ENCODE measurements at regions not wholly inside any gene's neighbourhood (a gene's known extent, or its start where the extent isn't known, plus 50 kb on each side); places are given as distances from the start of the nearest gene placed in this dataset.

GRCh38 chr5:92594031-92594430, 987.0 kb downstream of the NR2F1-AS1 start:
- in situ Hi-C loops (cut with MboI) = no loop called here
- H3K4me1 ChIP-seq (ENCODE audit: control insufficient read depth, insufficient read depth, low read length) = no peaks in the 10 kb centered on the region
- no peak overlapping the region for H3K27ac ChIP-seq (ENCODE audit: control insufficient read depth, insufficient read depth)
- H3K4me2 ChIP-seq (ENCODE audit: control insufficient read depth, insufficient read depth) = no peak overlapping the region
- H3K9me3 ChIP-seq (replicated peaks; ENCODE audit: control insufficient read depth, insufficient read depth, low read length) = no peaks in the 10 kb centered on the region
- no peak for ATAC-seq
- ChIA-PET POLR2A (no interaction called here), RAD21 (ENCODE audit: unreplicated experiment) (no interaction called here), SMC1A (ENCODE audit: uncharacterized antibody, unreplicated experiment) (interaction anchor here (1.2 kb wide), 1 partner anchor 10 kb away, joined by 3 read pairs; no protein-coding TSS in a partner anchor), CTCF (no interaction called here)
- BruUV-seq (replicated peaks) = no TSS peak
- FAIRE-seq = no peak
- H2AFZ ChIP-seq (ENCODE audit: control insufficient read depth, low read depth, low read length) = no peak overlapping the region
- TF ChIP-seq POU2F2 (IDR thresholded peaks at IDR 0.05; ENCODE audit: borderline replicate concordance, low read depth, low read length) = no peak
- no peak for TF ChIP-seq EP300 (IDR thresholded peaks at IDR 0.05; ENCODE audit: borderline replicate concordance in 1 of 2, control insufficient read depth in 1 of 2, low read depth in 2 of 2, low read length in 2 of 2)
- no peak for TF ChIP-seq CBX5 (IDR thresholded peaks at IDR 0.05; ENCODE audit: low read depth)
- no peak for TF ChIP-seq TAF1 (IDR thresholded peaks at IDR 0.05; ENCODE audit: borderline replicate concordance, low read depth, low read length)
- no peak for TF ChIP-seq JUND (IDR thresholded peaks at IDR 0.05; ENCODE audit: low read depth, low read length)
- TF ChIP-seq YY1 (IDR thresholded peaks at IDR 0.05; ENCODE audit: low read depth, low read length) = no peak
- no peak for TF ChIP-seq PBX3 (IDR thresholded peaks at IDR 0.05; ENCODE audit: insufficient replicate concordance, low read depth, low read length)
- no peak overlapping the region for H3K9ac ChIP-seq (ENCODE audit: control insufficient read depth, insufficient read depth, low read length)
- H3K27me3 ChIP-seq (replicated peaks in 1 of 2; ENCODE audit: control insufficient read depth in 2 of 2, insufficient read depth in 2 of 2, low read length in 1 of 2) = no peaks in the 10 kb centered on the region
- H4K20me1 ChIP-seq (ENCODE audit: control insufficient read depth, insufficient read depth) = no peaks in the 10 kb centered on the region
- no peaks in the 10 kb centered on the region for H3K79me2 ChIP-seq (ENCODE audit: control insufficient read depth, insufficient read depth, low read length)
- no peaks in the 10 kb centered on the region for H3K36me3 ChIP-seq (ENCODE audit: control insufficient read depth in 2 of 2, insufficient read depth in 2 of 2, low read length in 1 of 2)
- no peak for DNase-seq (ENCODE audit: low read depth, low spot score)
- intact Hi-C loops (cut with micrococcal nuclease; ENCODE audit: unreplicated experiment) = no loop called here
- H3K4me3 ChIP-seq = no peak overlapping the region

- no peaks in the 10 kb centered on the region for H3K36me3 ChIP-seq (ENCODE audit: control insufficient read depth in 2 of 2, insufficient read depth in 2 of 2, low read length in 1 of 2)
- H3K27ac ChIP-seq (ENCODE audit: control insufficient read depth, insufficient read depth) = no peak overlapping the region
- ChIA-PET CTCF (no interaction called here), SMC1A (ENCODE audit: uncharacterized antibody, unreplicated experiment) (no interaction called here), RAD21 (ENCODE audit: unreplicated experiment) (no interaction called here), POLR2A (no interaction called here)
- H3K9me3 ChIP-seq (replicated peaks; ENCODE audit: control insufficient read depth, insufficient read depth, low read length) = no peaks in the 10 kb centered on the region
- H3K4me2 ChIP-seq (ENCODE audit: control insufficient read depth, insufficient read depth) = no peak overlapping the region
- in situ Hi-C loops (cut with MboI) (no loop called here), intact Hi-C loops (cut with micrococcal nuclease; ENCODE audit: unreplicated experiment) (no loop called here)
- no peak overlapping the region for H3K4me3 ChIP-seq
- no peaks in the 10 kb centered on the region for H3K4me1 ChIP-seq (ENCODE audit: control insufficient read depth, insufficient read depth, low read length)
- FAIRE-seq = no peak
- H3K27me3 ChIP-seq (replicated peaks in 1 of 2; ENCODE audit: control insufficient read depth in 2 of 2, insufficient read depth in 2 of 2, low read length in 1 of 2) = no peaks in the 10 kb centered on the region
- no peak overlapping the region for H2AFZ ChIP-seq (ENCODE audit: control insufficient read depth, low read depth, low read length)
- H4K20me1 ChIP-seq (ENCODE audit: control insufficient read depth, insufficient read depth) = no peaks in the 10 kb centered on the region
- no peak for ATAC-seq
- H3K79me2 ChIP-seq (ENCODE audit: control insufficient read depth, insufficient read depth, low read length) = no peaks in the 10 kb centered on the region
- BruUV-seq (replicated peaks) = no TSS peak
- no peak overlapping the region for H3K9ac ChIP-seq (ENCODE audit: control insufficient read depth, insufficient read depth, low read length)
- DNase-seq (ENCODE audit: low read depth, low spot score) = no peak
- WGBS (ENCODE audit: insufficient coverage, insufficient replicate concordance, low lambda C conversion rate, missing lambda C conversion rate) = 0% methylated on average over 1 of the region's 1 CpG
- TF ChIP-seq TCF7 (IDR thresholded peaks at IDR 0.05; ENCODE audit: borderline replicate concordance) = no peak
- TF ChIP-seq EGR1 (IDR thresholded peaks at IDR 0.05; ENCODE audit: borderline replicate concordance in 1 of 2, low read depth in 2 of 2, low read length in 2 of 2) = no peak
- TF ChIP-seq CHD2 (IDR thresholded peaks at IDR 0.05; ENCODE audit: borderline replicate concordance, low read depth, low read length) = no peak
- TF ChIP-seq NFIC (IDR thresholded peaks at IDR 0.05; ENCODE audit: low read depth, low read length) = no peak
- no peak for TF ChIP-seq LARP7 (IDR thresholded peaks at IDR 0.05)
- no peak for TF ChIP-seq SPI1 (IDR thresholded peaks at IDR 0.05; ENCODE audit: borderline replicate concordance, insufficient read depth, low read depth, low read length)
- TF ChIP-seq ZNF687 (IDR thresholded peaks at IDR 0.05) = no peak
- no peak for TF ChIP-seq FOXM1 (IDR thresholded peaks at IDR 0.05; ENCODE audit: low read depth, low read length)
Measured at GRCh38 chr5:92588876-92589275, 992.1 kb downstream of the NR2F1-AS1 start.

Measured in GM12878 (cell line).